Suprapubic skin (tissue), 4 donors: ENCODE measurements at regions not wholly inside any gene's neighbourhood (a gene's known extent, or its start where the extent isn't known, plus 50 kb on each side); places are given as distances from the start of the nearest gene placed in this dataset.
"Not testable (repeated sequence)": the region's sequence is repeated elsewhere in the genome, so short reads cannot be mapped to it uniquely, and the experiment has no call there.

ENCODE experiments used
- DNase-seq, 2 donors: peaks; one replicate each; pipeline ENCODE4 v3.0.0-alpha.2; 2019; ENCODE audit warnings: low spot score in 2 of 2
- H3K27ac ChIP-seq: fragments of 200-600 bp; sonication (generic); one replicate; pipeline ENCODE4 v1.5.1; 2019
- H3K27me3 ChIP-seq: fragments of 200-600 bp; sonication (generic); one replicate; pipeline ENCODE4 v1.5.1; 2019
- H3K36me3 ChIP-seq: fragments of 200-600 bp; sonication (generic); one replicate; pipeline ENCODE4 v1.5.1; 2019
- H3K4me1 ChIP-seq: fragments of 200-600 bp; sonication (generic); one replicate; pipeline ENCODE4 v1.5.1; 2019
- H3K4me3 ChIP-seq: fragments of 200-600 bp; sonication (generic); one replicate; pipeline ENCODE4 v1.5.1; 2019; ENCODE audit warnings: mild to moderate bottlenecking
- H3K9me3 ChIP-seq: fragments of 200-600 bp; sonication (generic); one replicate; pipeline ENCODE4 v1.5.1; 2019
- EP300 ChIP-seq: sonication (generic); formaldehyde crosslinking; IDR thresholded peaks from one replicate; pipeline ENCODE4 v1.6.1; 2017; ENCODE audit warnings: antibody characterized with exemption
- POLR2A ChIP-seq, 2 donors: fragments of 450-650 bp; IDR thresholded peaks; one replicate each; pipeline ENCODE4 v1.6.1; 2017; ENCODE audit warnings: antibody characterized with exemption in 2 of 2, mild to moderate bottlenecking in 2 of 2, moderate library complexity in 2 of 2
- POLR2AphosphoS5 ChIP-seq, 3 donors: sonication (generic); formaldehyde crosslinking; IDR thresholded peaks; one replicate each; pipeline ENCODE4 v1.6.1; 2017; ENCODE audit warnings: antibody characterized with exemption in 3 of 3
- WGBS: methylation state at CpG from one replicate; pipeline ENCODE4 v1.1.5; 2018; 5-methylcytosine and 5-hydroxymethylcytosine counted together
- TF ChIP-seq, protein P1 (sequence below), 2 donors: fragments of 200-600 bp in 1 of 2; fragments of 450-650 bp in 1 of 2; sonication (generic) in 1 of 2; IDR thresholded peaks; one replicate each; pipeline ENCODE4 v1.5.1; 2016 to 2019; ENCODE audit warnings: antibody characterized with exemption in 2 of 2, mild to moderate bottlenecking in 1 of 2, moderate library complexity in 1 of 2

GRCh38 chr5:148746826-148747535, 79.4 kb upstream of the ADRB2 start:
- Histone ChIP-seq H3K4me1 (no peaks in the 10 kb centered on the region), H3K9me3 (no peaks in the 10 kb centered on the region), H3K27me3 (no peaks in the 10 kb centered on the region), H3K4me3 (no peak overlapping the region), H3K27ac (no peak overlapping the region), H3K36me3 (no peaks in the 10 kb centered on the region)
- TF ChIP-seq, protein P1, sequence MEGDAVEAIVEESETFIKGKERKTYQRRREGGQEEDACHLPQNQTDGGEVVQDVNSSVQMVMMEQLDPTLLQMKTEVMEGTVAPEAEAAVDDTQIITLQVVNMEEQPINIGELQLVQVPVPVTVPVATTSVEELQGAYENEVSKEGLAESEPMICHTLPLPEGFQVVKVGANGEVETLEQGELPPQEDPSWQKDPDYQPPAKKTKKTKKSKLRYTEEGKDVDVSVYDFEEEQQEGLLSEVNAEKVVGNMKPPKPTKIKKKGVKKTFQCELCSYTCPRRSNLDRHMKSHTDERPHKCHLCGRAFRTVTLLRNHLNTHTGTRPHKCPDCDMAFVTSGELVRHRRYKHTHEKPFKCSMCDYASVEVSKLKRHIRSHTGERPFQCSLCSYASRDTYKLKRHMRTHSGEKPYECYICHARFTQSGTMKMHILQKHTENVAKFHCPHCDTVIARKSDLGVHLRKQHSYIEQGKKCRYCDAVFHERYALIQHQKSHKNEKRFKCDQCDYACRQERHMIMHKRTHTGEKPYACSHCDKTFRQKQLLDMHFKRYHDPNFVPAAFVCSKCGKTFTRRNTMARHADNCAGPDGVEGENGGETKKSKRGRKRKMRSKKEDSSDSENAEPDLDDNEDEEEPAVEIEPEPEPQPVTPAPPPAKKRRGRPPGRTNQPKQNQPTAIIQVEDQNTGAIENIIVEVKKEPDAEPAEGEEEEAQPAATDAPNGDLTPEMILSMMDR (IDR thresholded peaks at IDR 0.05), result no peak
- TF ChIP-seq EP300 (no peak), POLR2A (IDR thresholded peaks at IDR 0.05) (no peak), POLR2AphosphoS5 (IDR thresholded peaks at IDR 0.05) (no peak)
- DNase-seq, result no peak
- 42% methylated on average over 2 of the region's 2 CpGs for WGBS

- Histone ChIP-seq H3K4me1 (no peaks in the 10 kb centered on the region), H3K27ac (no peak overlapping the region), H3K27me3 (no peaks in the 10 kb centered on the region), H3K4me3 (no peak overlapping the region), H3K9me3 (no peaks in the 10 kb centered on the region), H3K36me3 (no peaks in the 10 kb centered on the region)
- WGBS, result 47% methylated on average over 2 of the region's 2 CpGs
- TF ChIP-seq, protein P1 (IDR thresholded peaks at IDR 0.05), result no peak
- TF ChIP-seq POLR2A (IDR thresholded peaks at IDR 0.05) (no peak), EP300 (no peak), POLR2AphosphoS5 (IDR thresholded peaks at IDR 0.05) (no peak)
- no peak for DNase-seq
Measured at GRCh38 chr5:148747536-148747906, 78.9 kb upstream of the ADRB2 start.

GRCh38 chr5:148748702-148749392, 77.6 kb upstream of the ADRB2 start:
- TF ChIP-seq, protein P1 (IDR thresholded peaks at IDR 0.05), result no peak
- TF ChIP-seq POLR2AphosphoS5 (IDR thresholded peaks at IDR 0.05) (no peak), POLR2A (IDR thresholded peaks at IDR 0.05) (no peak), EP300 (no peak)
- 85% methylated on average over 4 of the region's 4 CpGs for WGBS
- Histone ChIP-seq H3K4me3 (no peak overlapping the region), H3K27me3 (no peaks in the 10 kb centered on the region), H3K27ac (no peak overlapping the region), H3K4me1 (no peaks in the 10 kb centered on the region), H3K9me3 (no peaks in the 10 kb centered on the region), H3K36me3 (no peaks in the 10 kb centered on the region)
- no peak for DNase-seq

GRCh38 chr5:148750614-148751013, 75.8 kb upstream of the ADRB2 start:
- TF ChIP-seq POLR2AphosphoS5 (IDR thresholded peaks at IDR 0.05), result no peak
- H3K9me3 ChIP-seq, result no peaks in the 10 kb centered on the region
- DNase-seq, result no peak
- H3K36me3 ChIP-seq, result no peaks in the 10 kb centered on the region
- no peaks in the 10 kb centered on the region for H3K4me1 ChIP-seq
- 66% methylated on average over 5 of the region's 5 CpGs for WGBS
- no peaks in the 10 kb centered on the region for H3K27me3 ChIP-seq
- H3K27ac ChIP-seq, result no peak overlapping the region
- no peak overlapping the region for H3K4me3 ChIP-seq

GRCh38 chr5:148751025-148751424, 75.4 kb upstream of the ADRB2 start:
- TF ChIP-seq POLR2AphosphoS5 (IDR thresholded peaks at IDR 0.05) (no peak), POLR2A (IDR thresholded peaks at IDR 0.05) (no peak), EP300 (no peak)
- TF ChIP-seq, protein P1 (IDR thresholded peaks at IDR 0.05), result no peak
- no peaks in the 10 kb centered on the region for H3K27me3 ChIP-seq
- WGBS, result 64% methylated on average over 2 of the region's 2 CpGs
- no peak overlapping the region for H3K27ac ChIP-seq
- no peak for DNase-seq
- no peak overlapping the region for H3K4me3 ChIP-seq
- H3K9me3 ChIP-seq, result no peaks in the 10 kb centered on the region
- H3K36me3 ChIP-seq, result no peaks in the 10 kb centered on the region
- no peaks in the 10 kb centered on the region for H3K4me1 ChIP-seq

DNA sequence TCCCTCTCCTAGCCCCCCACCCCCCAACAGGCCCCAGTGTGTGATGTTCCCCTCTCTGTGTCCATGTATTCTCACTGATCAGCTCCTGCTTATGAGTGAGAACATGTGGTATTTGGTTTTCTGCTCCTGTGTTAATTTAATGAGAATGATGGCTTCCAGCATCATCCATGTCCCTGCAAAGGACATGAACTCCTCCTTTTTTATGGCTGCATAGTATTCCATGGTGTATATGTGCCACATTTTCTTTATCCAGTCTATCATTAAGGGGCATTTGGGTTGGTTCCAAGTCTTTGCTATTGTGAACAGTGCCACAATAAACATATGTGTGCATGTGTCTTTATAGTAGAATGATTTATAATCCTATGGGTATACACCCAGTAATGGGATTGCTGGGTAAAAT, 74.0 kb upstream of the ADRB2 start:
- H3K36me3 ChIP-seq, H3K4me3 ChIP-seq, H3K4me1 ChIP-seq, H3K9me3 ChIP-seq, H3K27me3 ChIP-seq, H3K27ac ChIP-seq, DNase-seq: not testable (repeated sequence)
